Naive thymus-derived CD4-positive, alpha-beta T cell (primary cell): ENCODE measurements at regions not wholly inside any gene's neighbourhood (a gene's known extent, or its start where the extent isn't known, plus 50 kb on each side); places are given as distances from the start of the nearest gene placed in this dataset.

Experiments
- ATAC-seq: fragments of 150-1000 bp; cut with Tn5 transposase; 2 replicates; pipeline ENCODE4 v1.10.0; 2021; ENCODE audit warnings: mild to moderate bottlenecking, moderate library complexity
- CTCF ChIA-PET: fragments of 350-600 bp; sonication (Branson Sonifier 250); formaldehyde crosslinking; loops from one replicate; lab custom pipeline; 2021; ENCODE audit warnings: antibody characterized with exemption; lab: Charles Lee
- POLR2A ChIA-PET: fragments of 350-600 bp; sonication (Branson Sonifier 250); formaldehyde crosslinking; loops from one replicate; lab custom pipeline; 2021; ENCODE audit warnings: antibody characterized with exemption, inconsistent platforms; lab: Charles Lee
- DNase-seq, 9 donors: peaks; one replicate each; pipeline versions ENCODE4 v3.0.0 to v3.0.0-alpha.2; 2020 to 2022; ENCODE audit warnings: mixed read lengths in 1 of 9
- H3K27ac ChIP-seq: one replicate; pipeline ENCODE4 v1.7.0; 2013; ENCODE audit warnings: mild to moderate bottlenecking, low read depth, low read length, moderate library complexity
- H3K27me3 ChIP-seq, 2 donors: one replicate each; pipeline ENCODE4 v1.7.0; 2013; ENCODE audit warnings: low read length in 2 of 2, mild to moderate bottlenecking in 2 of 2, moderate library complexity in 2 of 2; ENCODE audit not compliant: control insufficient read depth in 2 of 2, insufficient read depth in 2 of 2
- H3K36me3 ChIP-seq, 3 experiments: 1 replicate in 2 of 3; 2 replicates in 1 of 3; pipeline ENCODE4 v1.7.0; 2013; ENCODE audit warnings: low read length in 3 of 3, mild to moderate bottlenecking in 3 of 3, moderate library complexity in 1 of 3; ENCODE audit not compliant: insufficient read depth in 3 of 3, control insufficient read depth in 2 of 3
- H3K4me1 ChIP-seq, 2 donors: one replicate each; pipeline ENCODE4 v1.7.0; 2013; ENCODE audit warnings: low read length in 2 of 2, mild to moderate bottlenecking in 2 of 2, moderate library complexity in 1 of 2; ENCODE audit not compliant: control insufficient read depth in 2 of 2, insufficient read depth in 2 of 2
- H3K4me3 ChIP-seq: 2 replicates; pipeline ENCODE4 v1.7.0; 2013; ENCODE audit warnings: mild to moderate bottlenecking, low read length
- H3K9me3 ChIP-seq, 3 experiments: 1 replicate in 2 of 3; 2 replicates in 1 of 3; pipeline ENCODE4 v1.7.0; 2013; ENCODE audit warnings: low read length in 3 of 3; ENCODE audit not compliant: control insufficient read depth in 2 of 3
- H3K27ac Mint-ChIP-seq, 9 donors: one replicate each; pipeline ENCODE4 v1.8.0; 2020 to 2022; ENCODE audit warnings: mixed read lengths in 9 of 9, mild to moderate bottlenecking in 8 of 9, moderate library complexity in 5 of 9, inconsistent platforms in 2 of 9
- H3K27me3 Mint-ChIP-seq, 5 donors: one replicate each; pipeline ENCODE4 v1.8.0; 2021 to 2022; ENCODE audit warnings: mixed read lengths in 5 of 5, mild to moderate bottlenecking in 1 of 5
- H3K36me3 Mint-ChIP-seq, 5 donors: one replicate each; pipeline ENCODE4 v1.8.0; 2020 to 2022; ENCODE audit warnings: mixed read lengths in 5 of 5, mild to moderate bottlenecking in 3 of 5, inconsistent platforms in 1 of 5
- H3K4me1 Mint-ChIP-seq, 7 donors: one replicate each; pipeline ENCODE4 v1.8.0; 2020 to 2022; ENCODE audit warnings: mixed read lengths in 7 of 7, mild to moderate bottlenecking in 3 of 7, inconsistent platforms in 1 of 7
- H3K4me3 Mint-ChIP-seq, 10 donors: one replicate each; pipeline ENCODE4 v1.8.0; 2020 to 2022; ENCODE audit warnings: mild to moderate bottlenecking in 10 of 10, mixed read lengths in 10 of 10, moderate library complexity in 6 of 10, inconsistent platforms in 2 of 10
- H3K9me3 Mint-ChIP-seq, 11 donors: one replicate each; pipeline ENCODE4 v1.8.0; 2020 to 2022; ENCODE audit warnings: mixed read lengths in 11 of 11, mild to moderate bottlenecking in 4 of 11, inconsistent platforms in 1 of 11, moderate library complexity in 1 of 11
- intact Hi-C, 2 donors: fragments of 100-400 bp; cut with micrococcal nuclease; formaldehyde crosslinking; loops; one replicate each; pipeline ENCODE4 v1.15.1; 2023

- no peaks in the 10 kb centered on the region for H3K36me3 ChIP-seq
- intact Hi-C loops: no loop called here
- ChIA-PET POLR2A (no interaction called here), CTCF (no interaction called here)
- H3K27ac ChIP-seq: no peak overlapping the region
- Mint-ChIP-seq H3K36me3 (peaks cover 0 to 3% (median 0%) of the 10 kb centered on the region in 5 donors), H3K9me3 (peaks cover 0 to 3% (median 0%) of the 10 kb centered on the region in 11 donors), H3K4me1 (peaks cover 0 to 3% (median 0%) of the 10 kb centered on the region in 7 donors), H3K27me3 (peaks cover 0 to 9% (median 6%) of the 10 kb centered on the region in 5 donors), H3K27ac (no peak overlapping the region), H3K4me3 (no peak overlapping the region)
- H3K27me3 ChIP-seq: no peaks in the 10 kb centered on the region
- no peak for ATAC-seq
- no peak overlapping the region for H3K4me3 ChIP-seq
- H3K9me3 ChIP-seq: no peaks in the 10 kb centered on the region
- H3K4me1 ChIP-seq: no peaks in the 10 kb centered on the region
- DNase-seq: no peak
Observed at GRCh38 chr10:8738987-8739386, 684.5 kb downstream of the GATA3 start.

DNA sequence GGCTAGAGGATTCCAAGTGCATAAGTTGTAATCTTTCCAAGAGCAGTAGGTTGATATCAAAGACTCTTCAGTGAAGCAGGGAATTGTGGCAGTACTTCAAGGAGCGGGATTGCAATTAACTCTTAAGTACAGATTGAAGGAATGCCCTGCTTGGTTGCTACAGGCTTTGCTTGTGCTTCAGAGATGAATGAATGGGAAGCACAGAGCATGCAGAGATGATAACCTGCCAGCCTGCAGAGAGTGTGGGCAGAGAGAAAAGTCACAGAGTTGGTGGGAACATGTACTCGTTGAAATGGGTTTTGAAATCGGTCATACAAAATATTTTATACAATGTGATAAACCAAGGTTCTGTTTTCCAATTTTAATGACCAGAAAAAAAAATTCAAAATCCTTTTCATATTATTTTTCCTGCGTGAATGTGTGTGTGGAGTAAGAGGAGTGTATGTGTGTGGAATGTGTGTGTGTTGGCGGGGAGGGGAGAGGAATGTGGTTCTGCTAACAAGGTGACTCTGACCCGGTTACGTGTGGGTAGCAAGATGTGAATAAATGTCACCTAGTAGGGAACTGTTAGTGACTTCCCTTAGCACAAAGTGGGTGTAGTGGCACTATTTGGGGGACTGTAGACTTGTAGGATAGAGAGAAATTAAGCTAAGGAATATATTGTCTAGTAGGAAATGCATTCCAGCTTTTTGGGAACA is 697.8 kb downstream of the GATA3 start:
- ChIA-PET CTCF (no interaction called here), POLR2A (no interaction called here)
- Histone ChIP-seq H3K4me3 (no peak overlapping the region), H3K27ac (no peak overlapping the region), H3K36me3 (no peaks in the 10 kb centered on the region), H3K4me1 (no peaks in the 10 kb centered on the region), H3K27me3 (no peaks in the 10 kb centered on the region), H3K9me3 (no peaks in the 10 kb centered on the region)
- DNase-seq: no peak
- H3K9me3 Mint-ChIP-seq: peaks cover 0 to 18% (median 2%) of the 10 kb centered on the region in 11 donors
- H3K36me3 Mint-ChIP-seq: peaks cover 0 to 3% (median 0%) of the 10 kb centered on the region in 5 donors
- no peak overlapping the region for H3K4me3 Mint-ChIP-seq
- no peak for ATAC-seq
- no peaks in the 10 kb centered on the region for H3K4me1 Mint-ChIP-seq
- peaks cover 3 to 27% (median 9%) of the 10 kb centered on the region in 5 donors for H3K27me3 Mint-ChIP-seq
- no peak overlapping the region for H3K27ac Mint-ChIP-seq
- intact Hi-C loops: no loop called here

- ATAC-seq (no peak), DNase-seq (no peak)
- Mint-ChIP-seq H3K4me3 (no peak overlapping the region), H3K27me3 (peaks cover 6 to 18% (median 13%) of the 10 kb centered on the region in 5 donors), H3K27ac (no peak overlapping the region), H3K9me3 (peaks cover 0 to 18% (median 2%) of the 10 kb centered on the region in 11 donors), H3K36me3 (peaks cover 0 to 3% (median 0%) of the 10 kb centered on the region in 5 donors), H3K4me1 (no peaks in the 10 kb centered on the region)
- ChIA-PET CTCF (no interaction called here), POLR2A (no interaction called here)
- H3K9me3 ChIP-seq: no peaks in the 10 kb centered on the region
- intact Hi-C loops: no loop called here
- H3K4me1 ChIP-seq: no peaks in the 10 kb centered on the region
- H3K27ac ChIP-seq: no peak overlapping the region
- no peak overlapping the region for H3K4me3 ChIP-seq
- no peaks in the 10 kb centered on the region for H3K36me3 ChIP-seq
- H3K27me3 ChIP-seq: no peaks in the 10 kb centered on the region
Observed at GRCh38 chr10:8758029-8758428, 703.5 kb downstream of the GATA3 start.

GRCh38 chr10:8766899-8767298 is 712.4 kb downstream of the GATA3 start:
- ChIA-PET CTCF (interaction anchor here (0.6 kb wide), 1 partner anchor 429 kb away, joined by 4 read pairs; no protein-coding TSS in a partner anchor), POLR2A (interaction anchor here (0.7 kb wide), 1 partner anchor 36 kb away, joined by 3 read pairs; no protein-coding TSS in a partner anchor)
- Mint-ChIP-seq H3K4me3 (no peak overlapping the region), H3K27ac (no peak overlapping the region), H3K36me3 (no peaks in the 10 kb centered on the region), H3K9me3 (no peaks in the 10 kb centered on the region), H3K4me1 (no peaks in the 10 kb centered on the region), H3K27me3 (peaks cover 5 to 14% (median 7%) of the 10 kb centered on the region in 5 donors)
- no peaks in the 10 kb centered on the region for H3K36me3 ChIP-seq
- DNase-seq (no peak), ATAC-seq (no peak)
- no peak overlapping the region for H3K27ac ChIP-seq
- H3K27me3 ChIP-seq: no peaks in the 10 kb centered on the region
- intact Hi-C loops: no loop called here
- no peak overlapping the region for H3K4me3 ChIP-seq
- H3K9me3 ChIP-seq: no peaks in the 10 kb centered on the region
- no peaks in the 10 kb centered on the region for H3K4me1 ChIP-seq

DNA sequence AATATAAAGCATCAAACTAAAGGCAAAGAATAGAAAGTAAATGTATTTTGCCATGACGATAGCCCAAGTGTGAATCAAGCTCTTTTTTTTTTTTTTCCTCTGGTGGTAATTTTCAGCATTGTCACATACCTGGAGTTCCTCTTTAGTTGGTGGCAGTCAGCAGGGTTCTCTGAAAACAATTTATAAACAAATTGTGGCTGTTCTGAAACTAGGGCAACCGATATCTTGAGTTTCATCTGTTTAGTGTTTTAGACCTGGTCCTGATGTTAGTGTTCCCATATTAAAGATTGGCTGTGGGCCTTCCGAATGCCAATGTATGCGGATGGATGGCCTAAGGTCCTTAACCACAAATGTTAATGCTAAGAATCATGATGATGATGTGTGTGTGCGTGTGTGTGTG is 713.1 kb downstream of the GATA3 start:
- ChIA-PET POLR2A (no interaction called here), CTCF (no interaction called here)
- Mint-ChIP-seq H3K4me1 (no peaks in the 10 kb centered on the region), H3K27me3 (peaks cover 4 to 7% (median 7%) of the 10 kb centered on the region in 5 donors), H3K9me3 (no peaks in the 10 kb centered on the region), H3K4me3 (no peak overlapping the region), H3K27ac (no peak overlapping the region), H3K36me3 (no peaks in the 10 kb centered on the region)
- H3K27ac ChIP-seq: no peak overlapping the region
- intact Hi-C loops: no loop called here
- no peaks in the 10 kb centered on the region for H3K27me3 ChIP-seq
- no peaks in the 10 kb centered on the region for H3K9me3 ChIP-seq
- no peaks in the 10 kb centered on the region for H3K4me1 ChIP-seq
- DNase-seq (no peak), ATAC-seq (no peak)
- no peak overlapping the region for H3K4me3 ChIP-seq
- H3K36me3 ChIP-seq: no peaks in the 10 kb centered on the region

DNA sequence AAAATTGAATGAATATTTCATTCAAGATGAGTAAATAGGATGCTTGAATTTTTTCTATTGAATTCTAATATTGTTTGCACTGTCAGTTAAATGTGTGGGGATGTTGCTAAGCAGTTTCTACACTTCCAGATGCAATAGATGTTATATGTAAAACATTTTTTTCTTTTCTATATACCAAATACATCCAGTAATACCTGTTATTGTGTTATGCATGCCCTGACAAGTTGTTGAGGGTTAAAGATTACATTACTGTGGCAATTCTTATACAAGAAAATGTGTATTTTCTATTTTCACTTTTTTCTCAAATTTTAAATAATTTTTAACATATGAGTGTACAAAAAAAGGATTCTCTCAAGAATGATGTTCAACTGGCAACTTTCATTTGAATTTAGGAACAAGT is 713.9 kb downstream of the GATA3 start:
- POLR2A ChIA-PET: no interaction called here
- Mint-ChIP-seq H3K27ac (no peak overlapping the region), H3K9me3 (peaks cover 0 to 2% (median 0%) of the 10 kb centered on the region in 11 donors), H3K27me3 (peaks cover 2 to 7% (median 7%) of the 10 kb centered on the region in 5 donors), H3K4me1 (peaks cover 0 to 2% (median 0%) of the 10 kb centered on the region in 7 donors), H3K36me3 (no peaks in the 10 kb centered on the region), H3K4me3 (no peak overlapping the region)
- CTCF ChIA-PET: no interaction called here
- intact Hi-C loops: no loop called here
- Histone ChIP-seq H3K4me3 (no peak overlapping the region), H3K9me3 (no peaks in the 10 kb centered on the region), H3K27ac (no peak overlapping the region), H3K27me3 (no peaks in the 10 kb centered on the region), H3K36me3 (no peaks in the 10 kb centered on the region), H3K4me1 (no peaks in the 10 kb centered on the region)
- no peak for DNase-seq
- ATAC-seq: no peak

- H3K4me1 Mint-ChIP-seq: peaks cover 0 to 2% (median 0%) of the 10 kb centered on the region in 7 donors
- H3K4me3 ChIP-seq: no peak overlapping the region
- H3K27ac Mint-ChIP-seq: no peak overlapping the region
- H3K36me3 Mint-ChIP-seq: no peaks in the 10 kb centered on the region
- no peaks in the 10 kb centered on the region for H3K4me1 ChIP-seq
- ChIA-PET POLR2A (no interaction called here), CTCF (no interaction called here)
- ATAC-seq (no peak), DNase-seq (no peak)
- no peaks in the 10 kb centered on the region for H3K27me3 ChIP-seq
- no peaks in the 10 kb centered on the region for H3K9me3 ChIP-seq
- H3K27ac ChIP-seq: no peak overlapping the region
- H3K4me3 Mint-ChIP-seq: no peak overlapping the region
- H3K36me3 ChIP-seq: no peaks in the 10 kb centered on the region
- peaks cover 0 to 2% (median 0%) of the 10 kb centered on the region in 11 donors for H3K9me3 Mint-ChIP-seq
- intact Hi-C loops: no loop called here
- peaks cover 0 to 7% (median 7%) of the 10 kb centered on the region in 5 donors for H3K27me3 Mint-ChIP-seq
Observed at GRCh38 chr10:8768852-8769251, 714.4 kb downstream of the GATA3 start.
